GM19397 (cell line): ENCODE measurements at regions not wholly inside any gene's neighbourhood (a gene's known extent, or its start where the extent isn't known, plus 50 kb on each side); places are given as distances from the start of the nearest gene placed in this dataset.
"Not testable (repeated sequence)": the region's sequence is repeated elsewhere in the genome, so short reads cannot be mapped to it uniquely, and the experiment has no call there.

Source experiments
- ATAC-seq: cut with Tn5 transposase; IDR thresholded peaks from one replicate; pipeline ENCODE4 v1.9.1; 2021; ENCODE audit warnings: mild to moderate bottlenecking, moderate library complexity; ENCODE audit not compliant: unreplicated experiment

DNA sequence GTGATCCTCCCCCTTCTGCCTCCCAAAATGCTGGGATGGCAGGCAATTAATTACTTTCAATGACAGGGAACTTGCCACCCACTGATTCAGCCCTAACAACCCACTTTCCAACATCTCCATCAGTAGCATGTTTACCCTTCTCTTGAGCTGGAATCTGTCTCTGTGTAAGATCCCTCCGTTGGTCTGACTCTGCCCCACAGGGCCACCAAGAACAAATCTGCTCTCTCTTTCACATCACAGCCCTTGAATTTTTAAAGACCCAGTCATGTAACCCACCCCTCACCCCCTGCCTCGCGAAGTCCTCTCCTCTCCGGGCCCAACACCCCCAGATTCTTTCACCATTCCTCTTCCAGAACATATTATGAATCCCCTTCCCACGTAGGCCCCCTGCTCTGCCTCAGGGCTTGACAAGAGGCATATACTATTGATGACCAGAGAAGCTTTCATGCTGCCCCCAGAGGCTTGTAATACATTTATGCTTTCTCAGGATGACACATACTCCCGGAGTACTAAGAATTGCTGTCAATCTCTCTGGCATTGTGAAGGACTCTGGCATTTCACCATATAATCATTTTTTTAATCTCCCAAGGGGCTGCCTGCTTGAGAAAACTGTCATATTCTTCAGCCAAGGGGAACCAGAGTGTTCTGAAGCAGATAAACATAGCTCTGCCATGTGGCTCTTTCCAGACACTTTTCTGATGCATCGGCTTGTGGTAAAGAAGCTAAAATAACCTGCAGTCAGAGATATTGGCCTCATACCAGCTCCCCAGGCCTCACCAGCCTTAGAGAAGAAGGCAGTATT is 179.2 kb upstream of the AUTS2 start:
- no peak for ATAC-seq

DNA sequence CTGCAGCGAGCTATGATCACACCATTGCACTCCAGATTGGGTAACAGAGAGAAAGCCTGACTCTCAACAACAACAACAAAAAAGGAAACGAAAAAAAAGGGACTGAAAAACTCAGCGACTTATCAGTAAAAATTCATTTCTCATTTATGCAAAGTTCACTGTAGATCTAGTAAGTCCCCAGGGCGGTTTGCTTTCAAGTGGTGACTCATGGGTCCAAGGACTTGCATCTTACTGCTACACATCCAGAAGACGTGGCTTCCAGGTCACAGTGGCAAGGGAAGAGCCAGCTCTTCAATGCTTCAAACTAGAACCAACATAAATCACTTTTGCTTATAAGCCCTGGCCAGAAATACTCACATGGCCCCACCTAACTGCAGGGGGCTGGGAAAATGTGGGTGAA is 178.3 kb upstream of the AUTS2 start:
- no peak for ATAC-seq

DNA sequence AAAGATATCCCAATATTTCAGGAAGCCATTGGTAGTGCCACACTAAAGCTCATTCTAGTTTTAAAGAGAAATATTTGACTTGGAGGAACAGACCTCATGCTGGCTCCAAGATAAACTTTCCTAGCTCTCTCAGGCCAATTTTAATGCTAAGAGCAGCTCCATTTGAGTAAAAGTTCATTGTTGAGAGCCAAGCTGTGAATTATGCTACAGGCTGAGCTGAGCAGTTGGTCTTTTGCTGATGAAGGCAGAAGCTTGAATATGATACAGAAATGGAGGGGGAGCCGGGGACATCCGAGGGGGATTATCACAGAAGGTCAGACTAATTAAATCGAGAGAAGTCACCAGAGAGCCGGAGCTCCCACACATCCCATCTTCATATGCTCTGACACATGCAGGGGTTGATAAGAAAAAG is 175.7 kb upstream of the AUTS2 start:
- ATAC-seq: no peak

DNA sequence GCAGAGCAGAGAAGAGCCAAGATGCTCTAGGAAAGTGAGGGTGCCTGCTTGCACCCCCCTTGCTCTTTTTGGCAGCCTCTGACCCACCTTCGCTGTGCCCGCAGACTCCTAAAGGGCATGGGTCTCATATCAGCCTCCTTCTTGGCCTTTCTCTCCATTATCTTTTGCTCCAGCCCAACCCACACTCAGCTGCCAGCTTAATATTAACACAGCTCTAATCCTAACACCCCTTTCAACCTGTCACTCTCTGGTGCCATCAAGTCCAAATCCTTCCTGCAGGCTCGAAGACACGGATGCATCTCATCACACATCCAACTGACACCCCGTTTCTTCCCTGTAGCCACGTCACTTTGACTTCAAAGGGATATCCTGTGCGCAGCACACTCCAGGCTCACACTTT is 171.6 kb upstream of the AUTS2 start:
- no peak for ATAC-seq

DNA sequence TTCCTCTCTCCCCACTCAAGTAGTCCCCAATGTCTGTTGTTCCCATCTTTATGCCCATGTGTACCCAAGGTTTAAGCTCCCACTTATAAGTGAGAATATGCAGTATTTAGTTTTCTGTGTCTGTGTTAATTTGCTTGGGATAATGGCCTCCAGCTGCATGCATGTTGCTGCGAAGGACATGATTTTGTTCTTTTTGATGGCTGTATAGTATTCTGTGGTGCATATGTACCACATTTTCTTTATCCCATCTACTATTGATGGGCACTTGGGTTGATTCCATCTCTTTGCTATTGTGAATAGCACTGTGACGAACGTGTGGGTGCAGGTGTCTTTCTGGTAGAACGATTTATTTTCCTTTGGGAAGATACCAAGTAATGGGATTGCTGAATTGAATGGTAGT is 170.2 kb upstream of the AUTS2 start:
- no peak for ATAC-seq

DNA sequence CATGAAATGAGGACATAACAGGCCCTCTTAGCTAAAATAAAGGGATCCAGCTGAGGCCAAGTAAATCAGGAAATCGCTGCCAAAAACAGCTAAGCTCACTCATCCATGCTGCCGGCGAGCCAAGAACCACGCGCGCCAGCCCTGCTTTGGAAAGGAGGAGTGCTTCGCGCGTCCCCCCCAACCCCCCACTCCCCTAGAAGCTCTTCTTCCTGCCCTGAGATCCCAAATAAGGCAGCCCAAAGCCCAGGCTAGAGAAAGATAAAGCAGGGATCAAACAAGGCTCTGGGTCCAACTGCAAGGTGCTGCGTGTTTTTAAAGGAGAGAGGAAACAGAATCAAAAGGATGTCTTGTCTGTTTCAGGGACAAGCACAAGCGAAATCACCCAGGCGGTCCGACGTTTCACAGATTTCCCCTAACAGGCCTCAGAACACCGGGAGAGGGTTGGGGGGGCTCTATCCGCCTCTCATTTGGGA is 168.3 kb upstream of the AUTS2 start:
- ATAC-seq: no peak

DNA sequence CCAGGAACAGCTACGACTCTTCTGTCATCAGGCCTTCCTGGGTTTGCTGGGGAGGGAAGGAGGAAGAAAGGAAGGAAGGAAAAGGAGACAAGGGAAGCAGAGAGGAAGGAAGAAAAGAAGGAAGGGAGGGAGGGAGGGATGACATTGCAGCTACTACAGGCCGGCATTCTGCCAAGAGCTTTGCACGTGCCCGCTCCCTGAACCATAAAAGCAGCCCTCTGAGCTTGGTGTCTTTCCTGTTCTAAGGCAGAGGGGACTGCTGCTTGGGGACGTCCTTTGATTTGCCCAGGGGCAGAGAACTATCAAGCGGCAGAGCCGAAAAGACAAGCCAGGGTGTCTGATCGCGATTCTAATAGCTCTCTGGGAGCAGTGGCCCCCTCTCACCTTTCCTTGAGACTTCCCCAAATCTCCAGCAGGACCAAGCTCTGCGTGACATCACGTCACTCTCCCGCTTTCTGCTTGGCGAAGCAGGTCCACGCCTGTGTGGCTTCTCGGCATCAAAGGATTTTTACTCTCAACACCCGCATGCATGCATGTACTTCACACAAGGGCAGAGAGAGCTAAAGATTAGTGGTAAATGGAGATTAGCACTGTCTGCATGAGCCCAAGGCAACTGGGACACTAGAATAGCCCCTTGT is 167.8 kb upstream of the AUTS2 start:
- no peak for ATAC-seq

DNA sequence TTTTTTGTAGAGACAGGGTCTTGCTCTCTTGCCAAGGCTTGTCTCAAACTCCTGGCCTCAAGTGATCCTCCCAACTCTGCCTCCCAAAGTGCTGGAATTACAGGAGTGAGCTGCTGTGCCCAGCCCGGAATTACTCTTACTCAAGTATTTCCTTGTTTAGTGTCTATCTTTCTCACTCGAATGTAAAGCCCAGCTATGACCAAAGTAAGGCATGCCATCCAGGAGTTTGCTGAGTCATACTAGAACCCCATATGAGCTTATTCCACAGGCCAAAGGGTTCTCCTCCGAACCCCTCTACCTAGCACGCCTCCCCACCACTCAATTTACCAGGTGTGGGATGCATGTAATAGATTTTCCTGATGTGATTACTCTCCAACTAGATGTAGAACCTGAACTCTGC is 166.6 kb upstream of the AUTS2 start:
- ATAC-seq: no peak

DNA sequence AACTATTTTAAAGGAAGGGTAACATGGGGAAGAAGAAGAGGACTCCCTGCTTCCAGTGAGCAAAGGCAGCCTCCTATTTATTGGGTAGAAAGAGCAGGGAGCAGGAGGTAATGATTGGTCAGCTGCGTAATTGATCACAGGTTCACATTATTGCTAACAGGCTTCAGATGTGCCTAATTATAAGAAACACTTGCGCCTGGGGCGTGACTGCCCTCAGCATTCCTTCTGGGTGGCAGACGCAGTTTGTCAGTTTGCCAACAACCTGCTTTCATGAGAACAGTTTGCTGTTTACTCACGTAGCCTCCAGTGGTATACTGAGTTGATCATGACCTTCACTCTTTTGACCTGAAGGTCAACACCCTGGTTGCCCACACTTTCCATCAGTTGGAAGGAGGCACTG is 166.0 kb upstream of the AUTS2 start:
- ATAC-seq: not testable (repeated sequence)

DNA sequence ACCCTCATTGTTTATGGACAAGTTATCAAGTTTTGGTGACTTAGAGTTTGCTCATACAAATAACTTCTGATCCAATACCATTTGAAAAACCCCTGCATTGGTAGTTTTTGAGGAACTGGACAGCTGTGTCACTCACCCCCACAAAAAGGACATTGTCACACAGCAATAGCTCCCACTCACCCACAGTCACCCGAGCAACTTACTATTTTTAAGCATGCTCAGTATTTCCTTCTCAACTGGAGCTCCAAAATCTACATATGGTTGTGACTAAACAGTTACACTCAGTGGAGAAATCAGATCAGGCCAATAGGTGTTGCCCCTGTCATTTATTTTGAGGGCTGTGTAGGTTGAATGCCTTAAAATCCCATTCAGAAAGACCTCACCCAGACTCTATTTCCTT is 165.2 kb upstream of the AUTS2 start:
- ATAC-seq: no peak

DNA sequence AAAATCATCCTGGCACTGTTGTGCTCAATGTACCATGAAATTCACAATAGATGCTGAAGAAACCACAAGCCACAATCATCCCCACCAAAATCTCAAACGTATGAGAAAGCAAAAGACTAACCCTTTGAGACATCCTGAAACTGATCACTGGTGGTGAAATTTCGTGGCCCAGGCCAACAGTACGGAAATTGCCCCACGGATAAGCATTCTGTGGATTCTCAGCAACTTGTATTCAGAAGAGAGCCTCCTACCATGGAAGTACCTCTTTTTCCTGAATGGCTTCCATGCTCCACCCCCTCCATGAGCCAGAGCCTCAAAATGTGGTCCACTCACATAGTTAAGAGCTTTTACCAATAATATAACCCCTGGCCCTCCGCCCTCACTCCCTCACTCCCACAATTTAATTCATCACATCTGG is 163.9 kb upstream of the AUTS2 start:
- ATAC-seq: no peak

DNA sequence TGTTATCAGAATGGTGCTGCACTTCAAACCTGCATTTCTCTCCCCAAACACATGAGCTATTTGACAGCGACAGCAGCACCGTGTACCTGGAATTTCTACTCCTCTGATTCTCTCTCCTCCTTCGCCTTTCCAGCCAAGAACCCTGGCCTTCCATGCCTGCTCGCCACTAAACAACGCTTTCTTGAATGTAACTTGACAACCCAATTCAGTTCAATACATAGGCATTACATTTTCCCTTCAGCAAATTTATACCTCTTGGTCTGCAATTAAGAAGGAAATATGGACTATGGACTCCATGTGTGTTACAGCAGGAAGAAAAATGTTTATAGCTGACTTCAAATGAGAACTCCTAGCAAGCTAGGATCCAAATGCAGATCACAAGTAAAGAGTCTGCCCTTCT is 162.6 kb upstream of the AUTS2 start:
- ATAC-seq: no peak

DNA sequence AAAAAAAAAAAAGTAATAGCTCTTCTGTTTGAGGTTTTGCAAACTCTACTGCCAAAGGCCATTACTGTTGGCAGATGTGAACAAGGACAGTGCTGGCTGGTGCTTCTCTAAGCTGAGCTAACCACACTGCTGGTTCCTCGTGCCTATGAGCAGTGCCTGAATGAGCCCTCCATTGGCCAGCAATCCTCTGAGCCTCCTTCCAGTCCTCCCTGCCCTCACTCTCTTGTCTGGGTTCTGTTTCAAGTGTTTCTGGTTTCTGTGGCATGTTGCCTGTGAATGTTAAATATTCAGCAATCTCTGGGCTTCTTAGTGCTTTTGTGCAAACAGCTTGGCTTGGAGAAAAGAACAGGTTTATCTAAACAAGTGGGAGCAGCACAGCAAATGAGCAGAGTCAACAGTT is 161.3 kb upstream of the AUTS2 start:
- ATAC-seq: no peak

DNA sequence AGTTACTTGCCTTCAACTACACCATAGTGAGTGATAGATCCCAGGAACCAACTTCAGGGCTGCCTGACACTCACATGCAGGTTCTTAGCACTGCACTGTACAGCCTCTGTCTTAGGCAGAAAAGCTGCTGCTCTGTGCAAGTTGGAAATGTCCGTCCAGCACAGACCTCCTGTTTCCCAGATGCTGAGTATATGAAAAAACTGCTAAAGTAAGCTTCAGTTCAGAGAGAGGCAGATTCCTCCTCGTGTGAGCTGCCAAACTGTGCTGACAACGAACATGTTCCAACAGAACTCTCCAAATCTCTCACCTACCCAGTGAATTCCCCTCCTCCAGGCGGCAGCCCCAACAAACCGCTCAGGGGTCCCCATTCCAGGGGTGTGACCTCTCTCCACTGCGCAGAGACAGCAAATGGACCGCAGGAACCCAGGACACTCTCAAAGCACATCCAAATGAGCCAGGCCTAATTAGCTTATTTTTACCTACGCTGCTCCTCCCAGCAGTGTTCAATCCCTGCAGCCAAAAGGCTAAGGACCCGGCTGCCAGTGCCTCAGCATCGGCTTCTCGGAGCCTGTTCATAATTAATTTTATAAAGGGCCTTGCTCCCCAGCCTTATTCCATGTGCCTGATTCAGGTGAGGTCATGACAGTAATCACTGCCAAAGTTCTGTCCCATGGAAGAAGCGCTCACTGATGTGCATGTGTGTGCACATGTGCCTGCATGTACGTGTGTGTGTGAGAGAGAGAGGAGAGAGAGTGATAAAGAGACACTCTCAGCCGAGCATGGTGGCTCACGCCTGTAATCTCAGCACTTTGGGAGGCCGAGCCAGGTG is 159.5 kb upstream of the AUTS2 start:
- no peak for ATAC-seq

DNA sequence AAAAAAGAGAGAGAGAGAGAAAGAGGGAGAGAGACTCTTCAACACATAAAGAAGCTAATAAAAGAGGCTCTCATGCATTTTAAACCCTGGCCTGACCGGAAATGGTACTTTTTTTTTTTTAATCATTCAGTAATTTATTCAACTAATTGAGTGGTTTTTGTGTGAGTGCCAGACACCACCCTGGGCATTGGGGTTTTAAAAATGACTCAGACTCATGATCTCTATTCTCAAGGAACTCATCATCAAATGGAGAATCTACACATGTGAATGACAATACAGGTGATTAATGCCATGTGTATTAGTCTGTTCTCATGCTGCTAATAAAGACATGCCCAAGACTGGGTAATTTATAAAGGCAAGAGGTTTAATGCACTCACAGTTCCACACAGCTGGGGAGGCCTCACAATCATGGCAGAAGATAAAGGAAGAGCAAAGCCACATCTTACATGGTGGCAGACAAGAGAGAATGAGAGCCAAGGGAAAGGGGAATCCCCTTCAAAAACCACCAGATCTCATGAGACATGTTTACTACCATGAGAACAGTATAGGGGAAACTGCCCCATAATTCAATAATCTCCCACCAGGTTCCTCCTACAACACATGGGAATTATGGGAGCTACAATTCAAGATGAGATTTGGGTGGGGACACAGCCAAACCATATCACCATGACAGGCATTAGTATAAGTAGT is 158.5 kb upstream of the AUTS2 start:
- no peak for ATAC-seq

DNA sequence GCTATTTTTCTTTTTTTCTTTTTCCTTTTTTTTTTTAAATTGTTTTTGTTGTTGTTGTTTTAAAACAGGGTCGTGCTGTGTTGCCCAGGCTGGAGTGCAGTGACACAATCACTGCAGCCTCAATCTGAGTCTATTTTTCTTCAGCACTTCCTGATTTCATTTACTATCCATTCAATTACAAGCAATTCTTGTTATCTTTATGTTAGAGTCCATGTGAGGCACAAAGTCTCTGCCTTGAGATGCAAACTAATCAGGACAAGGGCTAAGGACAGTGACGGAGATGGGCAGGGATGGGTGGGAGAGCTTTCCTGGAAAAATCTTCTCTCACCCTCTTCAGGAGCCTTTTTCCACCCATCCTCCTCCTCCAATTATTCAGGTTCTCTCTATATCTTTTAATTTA is 157.3 kb upstream of the AUTS2 start:
- no peak for ATAC-seq

DNA sequence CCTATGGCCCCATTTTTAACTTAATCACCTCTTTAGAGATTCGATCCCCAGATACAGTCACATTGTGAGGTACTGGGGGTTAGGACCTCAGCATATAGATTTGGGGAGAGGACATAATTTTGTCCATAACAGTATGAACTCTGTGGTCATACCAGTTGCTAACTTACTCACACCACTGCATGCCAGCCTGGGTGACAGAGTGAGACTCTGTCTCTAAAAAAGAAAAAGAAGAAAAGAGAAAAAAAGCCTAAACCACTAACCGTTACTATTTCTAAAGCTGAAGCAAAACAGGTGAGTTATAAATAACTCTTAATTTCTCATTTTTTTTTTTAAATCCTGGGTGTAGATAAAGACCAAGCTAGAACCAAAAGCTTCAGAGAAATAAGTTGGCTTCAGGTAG is 155.1 kb upstream of the AUTS2 start:
- no peak for ATAC-seq

DNA sequence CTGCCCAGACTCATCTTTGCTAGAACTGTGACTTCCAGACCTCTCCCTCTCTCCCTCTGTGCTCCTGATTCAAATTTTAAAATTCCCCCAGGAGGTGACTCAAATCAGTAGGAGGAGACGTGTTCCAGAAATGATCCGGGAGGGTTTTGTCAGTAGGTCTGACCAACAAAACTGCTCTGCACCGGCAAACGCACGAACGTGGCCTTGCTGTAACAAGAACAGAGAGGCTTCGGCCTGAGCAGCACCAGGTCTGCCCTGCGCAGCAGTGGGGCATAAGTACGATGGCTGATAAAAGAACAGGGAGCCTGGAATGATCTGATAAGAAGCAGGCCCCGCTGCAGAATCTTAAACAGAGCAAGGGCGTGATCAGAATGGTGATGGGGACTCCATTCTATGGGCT is 152.7 kb upstream of the AUTS2 start:
- no peak for ATAC-seq

DNA sequence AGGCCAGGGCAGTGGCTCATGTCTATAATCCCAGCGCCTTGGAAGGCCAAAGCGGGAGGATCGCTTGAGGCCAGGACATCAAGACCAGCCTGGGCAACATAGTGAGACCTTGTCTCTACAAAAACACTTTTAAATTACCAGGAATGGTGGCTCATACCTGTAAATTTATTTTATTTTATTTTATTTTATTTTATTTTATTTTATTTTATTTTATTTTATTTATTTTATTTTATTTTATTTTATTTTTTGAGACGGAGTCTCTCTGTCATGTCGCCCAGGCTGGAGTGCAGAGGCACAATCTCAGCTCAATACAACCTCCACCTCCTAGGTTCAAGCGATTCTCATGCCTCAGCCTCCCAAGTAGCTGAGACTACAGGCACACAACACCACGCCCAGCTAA is 152.1 kb upstream of the AUTS2 start:
- not testable (repeated sequence) for ATAC-seq

DNA sequence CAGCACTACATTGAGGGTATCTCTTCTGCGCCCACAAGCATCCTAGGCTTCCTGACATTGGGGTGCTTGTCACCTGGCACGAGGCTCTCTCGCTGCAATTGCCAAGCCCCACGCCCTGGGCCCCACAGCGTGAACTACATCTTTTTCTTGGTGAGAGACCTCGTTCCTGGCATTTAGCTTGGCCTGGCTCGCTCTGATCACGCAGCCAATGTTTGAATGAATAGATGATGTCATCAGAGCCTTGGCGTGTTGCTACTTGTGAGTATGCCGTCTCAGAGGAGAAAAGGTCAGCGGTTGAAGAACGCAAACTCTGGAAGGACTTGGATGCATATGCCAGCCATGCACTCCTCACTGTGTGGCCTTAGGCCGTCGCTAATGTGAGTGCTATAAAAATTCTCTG is 150.2 kb upstream of the AUTS2 start:
- no peak for ATAC-seq

DNA sequence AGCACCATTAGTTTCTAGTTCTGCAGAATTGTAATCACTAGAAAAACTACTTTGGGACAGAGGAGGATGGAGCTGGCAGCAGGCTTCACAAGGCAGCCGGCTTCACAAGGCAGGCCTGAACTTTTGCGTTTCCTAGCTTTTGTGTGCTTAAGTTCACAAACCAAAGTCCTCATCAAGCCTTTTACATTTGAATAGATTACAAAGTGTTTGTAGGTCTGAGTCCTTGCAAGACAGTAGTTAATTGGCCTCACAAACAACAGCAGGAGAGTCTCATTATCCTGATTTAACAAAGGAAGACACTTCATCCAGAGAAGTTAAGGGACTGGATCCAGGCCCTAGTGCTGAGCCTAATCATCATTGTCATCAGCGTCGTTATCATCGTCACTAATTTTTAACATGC is 147.8 kb upstream of the AUTS2 start:
- ATAC-seq: no peak
